Gastrocnemius medialis (tissue), 4 donors: ENCODE measurements at regions not wholly inside any gene's neighbourhood (a gene's known extent, or its start where the extent isn't known, plus 50 kb on each side); places are given as distances from the start of the nearest gene placed in this dataset.

Source experiments
- ATAC-seq, 2 donors: fragments of 150-250 bp; one replicate each; pipeline ENCODE4 v1.9.1; 2016
- DNase-seq, 2 donors: peaks; one replicate each; pipeline ENCODE4 v3.0.0-alpha.2; 2019
- H3K27ac ChIP-seq, 4 donors: fragments of 200-600 bp; sonication (generic); 1 replicate in 1 of 4; 2 replicates in 3 of 4; pipeline ENCODE4 v1.5.1; 2016 to 2018; ENCODE audit warnings: mild to moderate bottlenecking in 2 of 4, moderate library complexity in 1 of 4
- H3K27me3 ChIP-seq, 3 donors: fragments of 200-600 bp; sonication (generic) in 2 of 3; 1 replicate in 1 of 3; 2 replicates in 2 of 3; pipeline versions ENCODE4 v1.5.1 to v1.6.0; 2016 to 2019; ENCODE audit warnings: mild to moderate bottlenecking in 1 of 3, moderate library complexity in 1 of 3
- H3K36me3 ChIP-seq, 2 donors: fragments of 200-600 bp; sonication (generic) in 1 of 2; one replicate each; pipeline ENCODE4 v1.5.1; 2017 to 2018
- H3K4me1 ChIP-seq, 2 donors: fragments of 200-600 bp; sonication (generic) in 1 of 2; one replicate each; pipeline ENCODE4 v1.5.1; 2016 to 2017; ENCODE audit warnings: mild to moderate bottlenecking in 2 of 2
- H3K4me3 ChIP-seq, 4 donors: fragments of 200-600 bp; sonication (generic) in 3 of 4; 1 replicate in 1 of 4; 2 replicates in 3 of 4; pipeline ENCODE4 v1.5.1; 2016 to 2019; ENCODE audit warnings: mild to moderate bottlenecking in 2 of 4
- H3K9me3 ChIP-seq, 3 donors: fragments of 200-600 bp; sonication (generic) in 2 of 3; 1 replicate in 1 of 3; 2 replicates in 2 of 3; pipeline ENCODE4 v1.5.1; 2016 to 2019
- CTCF ChIP-seq, 5 experiments: fragments of 450-650 bp in 3 of 5; fragments of 200-600 bp in 2 of 5; sonication (generic) in 2 of 5; IDR thresholded peaks in 4 of 5; conservative IDR thresholded peaks in 1 of 5; 1 replicate in 4 of 5; 2 replicates in 1 of 5; pipeline ENCODE4 v1.5.1; 2016 to 2019; ENCODE audit warnings: antibody characterized with exemption in 5 of 5, mild to moderate bottlenecking in 3 of 5, moderate library complexity in 3 of 5
- POLR2A ChIP-seq, 2 donors: fragments of 450-650 bp; IDR thresholded peaks; one replicate each; pipeline ENCODE4 v1.6.1; 2017; ENCODE audit warnings: antibody characterized with exemption in 2 of 2, mild to moderate bottlenecking in 2 of 2, moderate library complexity in 2 of 2
- in situ Hi-C, 4 donors: fragments of 200-750 bp; cut with MboI; loops; one replicate each; pipeline versions ENCODE4 v1.15.0 to v1.8.0; 2017; ENCODE audit warnings: low sequenced_read_pairs in 4 of 4
- intact Hi-C: fragments of 100-400 bp; cut with DNase I; formaldehyde crosslinking; loops from one replicate; pipeline ENCODE4 v1.15.1; 2023; ENCODE audit warnings: low total_unique reads

- Histone ChIP-seq H3K27ac (no peak overlapping the region), H3K36me3 (no peaks in the 10 kb centered on the region), H3K4me3 (no peak overlapping the region), H3K27me3 (peaks cover 0 to 4% (median 0%) of the 10 kb centered on the region in 3 donors), H3K9me3 (no peaks in the 10 kb centered on the region), H3K4me1 (no peaks in the 10 kb centered on the region)
- no peak for TF ChIP-seq POLR2A (IDR thresholded peaks at IDR 0.05)
- no peak for TF ChIP-seq CTCF (IDR thresholded peaks at IDR 0.05 in 4 of 5, conservative IDR thresholded peaks at IDR 0.05 in 1 of 5)
- intact Hi-C loops: no loop called here
- DNase-seq (no peak), ATAC-seq (no peak)
- in situ Hi-C loops: no loop called here
Observed at GRCh38 chr2:20130821-20131645, 79.6 kb upstream of the LAPTM4A start.

DNA sequence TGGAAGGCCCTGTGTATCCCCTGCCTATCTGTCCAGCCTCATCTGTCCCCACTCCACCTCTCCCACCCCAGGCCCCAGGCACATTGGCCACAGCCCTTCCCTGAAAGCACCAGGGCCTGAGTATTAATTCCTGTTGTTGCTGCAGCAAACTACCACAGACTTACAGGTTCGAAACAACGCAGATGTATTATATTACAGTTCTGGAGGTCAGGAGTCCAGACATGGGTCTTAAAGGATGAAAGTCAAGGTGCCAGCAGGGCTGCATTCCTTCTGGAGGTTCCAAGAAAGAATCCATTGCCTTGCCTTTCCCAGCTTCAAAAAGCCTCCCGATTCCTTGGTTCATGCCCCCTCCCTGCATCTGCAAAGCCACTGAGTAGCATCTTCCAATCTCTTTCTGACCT is 78.7 kb upstream of the LAPTM4A start:
- no peak for TF ChIP-seq POLR2A (IDR thresholded peaks at IDR 0.05)
- no peak for TF ChIP-seq CTCF (IDR thresholded peaks at IDR 0.05 in 4 of 5, conservative IDR thresholded peaks at IDR 0.05 in 1 of 5)
- in situ Hi-C loops (no loop called here), intact Hi-C loops (no loop called here)
- Histone ChIP-seq H3K27ac (no peak overlapping the region), H3K4me3 (no peak overlapping the region), H3K9me3 (no peaks in the 10 kb centered on the region), H3K4me1 (no peaks in the 10 kb centered on the region), H3K27me3 (peaks cover 0 to 4% (median 0%) of the 10 kb centered on the region in 3 donors), H3K36me3 (no peaks in the 10 kb centered on the region)
- DNase-seq (no peak), ATAC-seq (no peak)

GRCh38 chr2:20129331-20130159 is 78.1 kb upstream of the LAPTM4A start:
- H3K27me3 ChIP-seq: peaks cover 0 to 4% (median 0%) of the 10 kb centered on the region in 3 donors
- intact Hi-C loops (no loop called here), in situ Hi-C loops (no loop called here)
- H3K27ac ChIP-seq: no peak overlapping the region
- no peaks in the 10 kb centered on the region for H3K36me3 ChIP-seq
- no peaks in the 10 kb centered on the region for H3K9me3 ChIP-seq
- H3K4me3 ChIP-seq: no peak overlapping the region
- ATAC-seq: no peak
- no peaks in the 10 kb centered on the region for H3K4me1 ChIP-seq
- no peak for TF ChIP-seq POLR2A (IDR thresholded peaks at IDR 0.05)
- TF ChIP-seq CTCF (IDR thresholded peaks at IDR 0.05 in 4 of 5, conservative IDR thresholded peaks at IDR 0.05 in 1 of 5): no peak
- DNase-seq: no peak

DNA sequence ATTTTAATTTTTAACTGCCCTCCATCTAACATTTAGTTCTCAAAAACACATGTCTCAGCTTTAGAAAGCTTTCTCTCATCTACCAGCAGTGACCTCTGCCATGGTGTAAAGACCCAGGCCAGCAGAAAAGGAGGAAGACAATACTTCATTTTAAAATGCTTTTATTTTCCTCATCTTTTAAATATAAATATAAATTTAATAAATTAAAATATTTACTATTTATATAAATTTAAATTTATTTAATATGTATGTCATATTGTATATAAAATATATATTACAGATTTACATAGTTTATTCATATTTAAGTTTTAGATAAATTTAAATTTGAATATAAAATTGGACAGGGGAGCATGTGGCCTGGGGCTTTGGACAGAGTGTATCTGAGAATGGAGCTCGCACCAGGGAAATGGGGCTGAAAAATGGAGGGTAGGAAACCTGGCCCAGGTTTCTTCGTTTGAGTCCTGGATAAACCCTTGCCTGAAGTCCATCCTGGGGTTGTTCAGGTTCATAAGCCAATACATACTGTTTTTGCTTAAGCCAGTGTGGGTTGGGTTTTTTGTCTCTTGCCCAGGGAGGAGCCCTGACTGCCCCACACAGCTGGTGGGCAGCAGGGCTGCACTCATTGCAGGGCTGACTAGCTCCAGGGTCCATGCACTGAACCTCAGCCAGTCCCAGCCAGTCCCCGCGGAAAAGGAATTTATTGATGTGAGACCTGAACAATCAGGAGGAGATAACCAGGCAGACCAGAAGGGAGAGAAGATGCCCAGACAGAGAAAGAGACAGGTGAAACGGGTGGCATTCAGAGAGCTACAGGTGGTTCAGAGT is 77.3 kb upstream of the LAPTM4A start:
- intact Hi-C loops: no loop called here
- ATAC-seq: no peak
- Histone ChIP-seq H3K4me1 (no peaks in the 10 kb centered on the region), H3K27me3 (no peaks in the 10 kb centered on the region), H3K9me3 (no peaks in the 10 kb centered on the region), H3K4me3 (no peak overlapping the region), H3K27ac (no peak overlapping the region), H3K36me3 (no peaks in the 10 kb centered on the region)
- no peak for DNase-seq
- in situ Hi-C loops: no loop called here
- TF ChIP-seq POLR2A (IDR thresholded peaks at IDR 0.05) (no peak), CTCF (IDR thresholded peaks at IDR 0.05 in 4 of 5, conservative IDR thresholded peaks at IDR 0.05 in 1 of 5) (no peak)
